Activated T-helper 2 cell treated with anti-CD3 and anti-CD28 coated beads, Interferon-gamma antibody, Interleukin-2, Interleukin-4, amounts not matched to agents 10 μg/mL and 5 μg/mL and 100 μg/mL, durations not matched to agents 14 hours and 24 hours and 36 hours (primary cell): ENCODE measurements at regions not wholly inside any gene's neighbourhood (a gene's known extent, or its start where the extent isn't known, plus 50 kb on each side); places are given as distances from the start of the nearest gene placed in this dataset.

Experiments used
- DNase-seq: peaks from one replicate; pipeline ENCODE4 v3.0.0; 2021; ENCODE audit warnings: low spot score
- H3K27ac Mint-ChIP-seq: one replicate; pipeline ENCODE4 v1.8.0; 2021; ENCODE audit warnings: mixed read lengths
- H3K27me3 Mint-ChIP-seq: one replicate; pipeline ENCODE4 v1.8.0; 2021; ENCODE audit warnings: low read depth, mixed read lengths
- H3K36me3 Mint-ChIP-seq: one replicate; pipeline ENCODE4 v1.8.0; 2021; ENCODE audit warnings: low read depth, mixed read lengths
- H3K4me1 Mint-ChIP-seq: one replicate; pipeline ENCODE4 v1.8.0; 2021; ENCODE audit warnings: low read depth, mixed read lengths
- H3K4me3 Mint-ChIP-seq: one replicate; pipeline ENCODE4 v1.8.0; 2021; ENCODE audit warnings: low read depth, mild to moderate bottlenecking, moderate library complexity, mixed read lengths
- H3K9me3 Mint-ChIP-seq: one replicate; pipeline ENCODE4 v1.8.0; 2021; ENCODE audit warnings: mixed read lengths
- intact Hi-C: fragments of 100-400 bp; cut with micrococcal nuclease; formaldehyde crosslinking; loops from one replicate; pipeline ENCODE4 v1.15.1; 2023

DNA sequence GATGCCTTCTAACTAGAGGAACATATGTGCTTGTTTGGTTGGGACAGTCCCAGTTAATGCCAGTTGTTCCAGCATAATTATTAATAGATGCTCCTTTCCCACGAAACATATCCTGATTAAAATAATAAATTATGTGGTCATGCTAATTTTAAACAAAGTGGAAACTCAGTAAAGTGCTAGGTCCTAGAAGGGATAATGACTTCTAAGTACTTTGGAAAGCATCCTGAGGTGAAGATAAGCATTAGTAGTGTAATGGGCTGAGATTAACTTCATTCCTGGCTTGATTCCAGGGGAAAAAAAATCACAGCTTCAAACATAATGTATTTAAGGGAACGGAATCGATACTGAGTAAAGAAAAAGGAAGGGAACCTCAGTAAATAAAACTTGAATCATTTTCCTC, 213.7 kb upstream of the SNX2 start:
- Mint-ChIP-seq H3K27ac (no peak overlapping the region), H3K9me3 (no peaks in the 10 kb centered on the region), H3K4me3 (no peak overlapping the region), H3K36me3 (no peaks in the 10 kb centered on the region), H3K27me3 (no peaks in the 10 kb centered on the region), H3K4me1 (no peaks in the 10 kb centered on the region)
- no peak for DNase-seq
- intact Hi-C loops, result no loop called here

DNA sequence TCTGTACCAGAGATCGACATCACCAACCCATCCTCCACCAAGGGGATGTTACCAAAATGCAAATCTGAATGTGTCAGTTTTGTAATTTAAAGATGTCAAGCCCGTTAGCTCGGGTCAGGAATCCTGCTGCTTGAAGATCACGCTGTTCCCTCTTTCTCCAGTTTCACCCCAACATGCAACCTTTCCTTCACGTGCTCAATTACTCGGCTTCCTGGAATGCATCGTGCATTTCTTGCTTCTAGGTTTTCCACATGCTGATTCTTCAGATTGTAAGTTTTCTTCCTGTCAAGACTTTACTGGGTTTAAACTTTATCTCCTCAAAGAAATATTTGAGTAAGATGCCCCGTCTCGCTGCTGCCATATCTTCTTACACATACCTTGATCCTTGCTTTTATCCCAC, 209.5 kb upstream of the SNX2 start:
- Mint-ChIP-seq H3K4me3 (no peak overlapping the region), H3K4me1 (no peaks in the 10 kb centered on the region)
- intact Hi-C loops, result no loop called here

DNA sequence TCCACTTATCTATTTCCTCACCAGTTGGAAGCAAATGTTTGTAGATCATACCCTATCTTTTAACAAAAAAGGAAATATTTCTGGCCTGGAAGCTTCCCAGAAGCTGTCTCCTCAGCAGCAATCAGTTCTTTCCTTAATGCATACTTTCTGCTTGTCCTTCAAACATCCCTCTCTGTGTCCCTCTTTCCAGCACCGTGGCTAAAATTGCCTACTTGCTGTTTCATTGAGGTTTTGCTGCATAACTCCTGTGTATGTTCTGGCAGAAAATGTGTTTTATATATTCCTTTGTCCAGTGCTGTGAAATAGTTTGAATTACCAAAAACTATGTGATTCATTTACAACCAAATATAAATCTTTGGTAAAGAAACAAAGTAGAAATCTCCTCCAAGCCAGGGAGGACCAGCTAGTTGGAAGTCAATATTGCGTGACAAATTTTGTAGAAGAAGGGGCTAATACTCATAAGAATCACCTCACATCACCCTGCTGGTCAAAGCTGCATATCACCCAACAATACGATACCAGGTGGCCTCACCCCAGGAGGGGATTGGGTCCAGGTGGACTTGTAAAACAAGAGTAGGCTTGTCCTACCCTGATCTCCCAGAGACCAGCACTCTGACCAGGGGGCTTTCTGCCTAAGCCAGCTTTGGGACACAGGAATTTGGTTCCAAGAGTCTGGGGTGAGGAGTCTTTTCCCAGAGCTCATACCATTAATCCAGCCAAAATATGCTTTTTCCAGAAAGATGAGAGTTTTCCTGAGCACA, 198.4 kb upstream of the SNX2 start:
- H3K9me3 Mint-ChIP-seq, result no peaks in the 10 kb centered on the region
- no peaks in the 10 kb centered on the region for H3K4me1 Mint-ChIP-seq
- no peak overlapping the region for H3K4me3 Mint-ChIP-seq
- DNase-seq, result no peak
- intact Hi-C loops, result no loop called here
- no peaks in the 10 kb centered on the region for H3K36me3 Mint-ChIP-seq
- H3K27ac Mint-ChIP-seq, result no peak overlapping the region
- no peaks in the 10 kb centered on the region for H3K27me3 Mint-ChIP-seq

More for the DNA sequence above, 209.5 kb upstream of the SNX2 start:
- H3K36me3 Mint-ChIP-seq, result no peaks in the 10 kb centered on the region
- H3K27me3 Mint-ChIP-seq, result no peaks in the 10 kb centered on the region
- H3K27ac Mint-ChIP-seq, result no peak overlapping the region
- no peaks in the 10 kb centered on the region for H3K9me3 Mint-ChIP-seq
- no peak for DNase-seq

DNA sequence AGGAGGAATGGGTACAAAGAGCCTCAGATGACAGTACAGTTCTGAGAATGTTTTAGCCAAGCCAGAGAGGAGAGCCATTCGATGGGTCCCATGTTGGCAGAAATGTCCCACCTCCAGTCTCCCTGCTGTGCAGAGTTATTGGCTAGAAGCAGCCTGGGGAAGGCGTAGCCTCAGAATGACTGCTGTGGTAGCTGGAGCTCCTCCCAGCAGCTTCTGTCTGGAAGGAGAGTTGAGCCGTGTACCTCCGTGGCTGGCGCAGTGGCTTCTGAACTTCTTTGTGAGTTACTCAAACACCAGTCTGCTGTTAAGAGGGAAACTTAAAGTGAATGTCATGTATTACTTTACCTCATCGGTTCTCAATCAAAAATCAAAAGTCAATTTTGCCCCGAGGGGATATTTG, 193.3 kb upstream of the SNX2 start:
- H3K9me3 Mint-ChIP-seq, result no peaks in the 10 kb centered on the region
- no peak overlapping the region for H3K4me3 Mint-ChIP-seq
- H3K27ac Mint-ChIP-seq, result no peak overlapping the region
- H3K27me3 Mint-ChIP-seq, result no peaks in the 10 kb centered on the region
- intact Hi-C loops, result no loop called here
- H3K36me3 Mint-ChIP-seq, result no peaks in the 10 kb centered on the region
- DNase-seq, result no peak
- H3K4me1 Mint-ChIP-seq, result no peaks in the 10 kb centered on the region

DNA sequence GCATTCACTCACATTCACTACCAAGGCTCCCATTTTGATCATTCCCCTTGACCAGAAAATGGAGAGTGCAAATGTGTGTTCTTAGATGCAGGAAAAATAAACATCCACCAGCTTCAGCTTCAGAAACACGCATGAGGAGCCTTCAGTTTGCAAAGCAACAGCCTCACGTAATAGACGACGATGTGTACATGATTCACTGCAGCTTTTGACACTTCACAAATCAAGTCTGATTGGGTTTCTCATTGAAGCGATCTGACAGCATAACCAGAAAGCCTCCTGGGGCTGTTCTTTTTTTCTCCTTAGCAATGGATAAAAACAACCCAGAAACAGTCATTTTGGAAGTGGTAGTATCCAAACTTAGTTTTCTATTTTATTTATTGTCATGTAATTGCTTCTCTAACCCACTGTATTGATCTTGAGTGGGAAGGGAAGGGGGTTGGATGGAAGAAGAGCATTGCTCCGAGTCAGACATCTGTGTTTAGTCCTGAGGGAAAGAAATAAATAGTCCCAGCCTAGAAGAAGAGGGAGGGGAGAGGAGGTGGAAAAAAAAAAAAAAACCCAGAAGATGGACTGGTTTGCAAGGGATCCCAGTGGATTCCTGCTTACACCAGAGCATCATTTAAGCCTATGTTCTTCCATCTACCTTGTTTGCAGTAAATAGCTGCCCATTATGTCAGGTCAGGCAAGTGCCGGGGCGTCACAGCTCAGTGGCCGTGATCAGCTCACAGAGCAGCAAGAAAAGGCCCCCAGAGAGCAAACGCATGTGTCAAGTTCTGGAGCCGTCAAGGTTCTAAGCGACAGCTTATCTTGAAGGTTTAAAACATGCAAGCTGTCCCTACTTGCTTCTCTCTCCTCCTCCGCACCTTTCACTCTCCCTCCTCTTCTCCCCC, 190.2 kb upstream of the SNX2 start:
- Mint-ChIP-seq H3K4me3 (no peak overlapping the region), H3K9me3 (no peaks in the 10 kb centered on the region), H3K27ac (no peak overlapping the region), H3K27me3 (no peaks in the 10 kb centered on the region), H3K4me1 (no peaks in the 10 kb centered on the region), H3K36me3 (no peaks in the 10 kb centered on the region)
- intact Hi-C loops, result no loop called here
- no peak for DNase-seq

DNA sequence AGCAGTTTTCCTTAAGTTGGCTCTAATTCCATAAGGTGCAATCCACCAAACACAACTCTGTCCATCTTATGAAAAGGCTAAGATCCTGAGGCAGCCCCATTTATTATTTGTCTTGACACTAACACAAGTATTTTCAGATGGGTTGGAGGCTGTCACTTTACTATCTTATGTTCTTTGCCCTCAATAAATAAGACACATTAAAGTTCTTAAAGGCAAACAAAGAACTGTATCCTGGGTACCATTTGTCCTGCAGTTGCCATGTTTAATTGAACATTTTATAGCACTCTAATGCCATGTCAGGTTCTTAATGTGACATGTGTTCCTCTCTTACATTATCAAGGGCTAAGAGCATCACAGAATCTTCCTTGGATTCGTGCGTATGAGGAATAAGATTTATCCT, 189.5 kb upstream of the SNX2 start:
- H3K4me1 Mint-ChIP-seq, result no peaks in the 10 kb centered on the region
- H3K27me3 Mint-ChIP-seq, result no peaks in the 10 kb centered on the region
- no peaks in the 10 kb centered on the region for H3K9me3 Mint-ChIP-seq
- H3K36me3 Mint-ChIP-seq, result no peaks in the 10 kb centered on the region
- no peak overlapping the region for H3K4me3 Mint-ChIP-seq
- H3K27ac Mint-ChIP-seq, result no peak overlapping the region
- intact Hi-C loops, result no loop called here
- DNase-seq, result no peak

- Mint-ChIP-seq H3K4me3 (no peak overlapping the region), H3K27ac (no peak overlapping the region), H3K4me1 (no peaks in the 10 kb centered on the region), H3K9me3 (no peaks in the 10 kb centered on the region), H3K36me3 (no peaks in the 10 kb centered on the region), H3K27me3 (no peaks in the 10 kb centered on the region)
- DNase-seq, result no peak
- intact Hi-C loops, result no loop called here
These were observed 188.5 kb upstream of the SNX2 start for GRCh38 chr5:122586351-122586750.

GRCh38 chr5:122591828-122592227, 183.1 kb upstream of the SNX2 start:
- H3K4me1 Mint-ChIP-seq, result no peaks in the 10 kb centered on the region
- H3K36me3 Mint-ChIP-seq, result no peaks in the 10 kb centered on the region
- H3K27ac Mint-ChIP-seq, result no peak overlapping the region
- H3K9me3 Mint-ChIP-seq, result no peaks in the 10 kb centered on the region
- no peak for DNase-seq
- H3K4me3 Mint-ChIP-seq, result no peak overlapping the region
- intact Hi-C loops, result no loop called here
- no peaks in the 10 kb centered on the region for H3K27me3 Mint-ChIP-seq

GRCh38 chr5:122599000-122599399, 175.9 kb upstream of the SNX2 start:
- H3K36me3 Mint-ChIP-seq, result no peaks in the 10 kb centered on the region
- intact Hi-C loops, result no loop called here
- no peak overlapping the region for H3K4me3 Mint-ChIP-seq
- H3K27me3 Mint-ChIP-seq, result no peaks in the 10 kb centered on the region
- no peaks in the 10 kb centered on the region for H3K4me1 Mint-ChIP-seq
- DNase-seq, result no peak
- no peak overlapping the region for H3K27ac Mint-ChIP-seq
- no peaks in the 10 kb centered on the region for H3K9me3 Mint-ChIP-seq

- Mint-ChIP-seq H3K27ac (no peak overlapping the region), H3K9me3 (no peaks in the 10 kb centered on the region), H3K4me1 (no peaks in the 10 kb centered on the region), H3K36me3 (no peaks in the 10 kb centered on the region), H3K27me3 (no peaks in the 10 kb centered on the region), H3K4me3 (no peak overlapping the region)
- no peak for DNase-seq
- intact Hi-C loops, result no loop called here
These were observed 174.0 kb upstream of the SNX2 start for GRCh38 chr5:122600924-122601323.

DNA sequence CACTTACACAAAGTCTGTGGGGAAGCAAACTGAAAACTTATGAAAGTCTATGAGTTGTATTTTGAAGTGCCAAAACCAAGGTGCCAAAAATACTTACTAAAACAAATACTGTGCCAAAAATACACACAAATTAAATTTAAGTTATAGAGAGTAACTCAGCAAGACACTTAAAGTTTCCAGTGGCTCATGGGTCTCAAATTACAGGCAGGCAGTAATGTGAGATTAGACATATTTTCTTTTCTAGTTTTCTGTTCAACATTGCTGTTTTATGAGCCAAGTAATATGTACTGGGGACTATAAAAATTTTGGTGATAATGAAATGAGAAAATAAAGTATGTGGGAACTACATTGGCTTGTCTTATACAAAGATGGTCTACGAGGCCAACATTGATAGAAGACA, 172.2 kb upstream of the SNX2 start:
- Mint-ChIP-seq H3K4me1 (no peaks in the 10 kb centered on the region), H3K27me3 (no peaks in the 10 kb centered on the region), H3K9me3 (no peaks in the 10 kb centered on the region), H3K27ac (no peak overlapping the region), H3K4me3 (no peak overlapping the region), H3K36me3 (no peaks in the 10 kb centered on the region)
- intact Hi-C loops, result no loop called here
- no peak for DNase-seq

GRCh38 chr5:122605236-122605635, 169.6 kb upstream of the SNX2 start:
- intact Hi-C loops, result no loop called here
- DNase-seq, result no peak
- Mint-ChIP-seq H3K4me1 (no peaks in the 10 kb centered on the region), H3K27me3 (no peaks in the 10 kb centered on the region), H3K4me3 (no peak overlapping the region), H3K9me3 (no peaks in the 10 kb centered on the region), H3K27ac (no peak overlapping the region), H3K36me3 (no peaks in the 10 kb centered on the region)

- intact Hi-C loops, result no loop called here
- no peak overlapping the region for H3K4me3 Mint-ChIP-seq
- DNase-seq, result no peak
- H3K4me1 Mint-ChIP-seq, result no peaks in the 10 kb centered on the region
- no peaks in the 10 kb centered on the region for H3K9me3 Mint-ChIP-seq
- no peak overlapping the region for H3K27ac Mint-ChIP-seq
- no peaks in the 10 kb centered on the region for H3K36me3 Mint-ChIP-seq
- H3K27me3 Mint-ChIP-seq, result no peaks in the 10 kb centered on the region
These were observed 167.1 kb upstream of the SNX2 start for GRCh38 chr5:122607818-122608217.
